GM18520 (cell line): ENCODE measurements at regions not wholly inside any gene's neighbourhood (a gene's known extent, or its start where the extent isn't known, plus 50 kb on each side); places are given as distances from the start of the nearest gene placed in this dataset.
A peak's percentile ranks its signal among the peaks of the same experiment; 100 is the strongest.

Experiments
- ATAC-seq: cut with Tn5 transposase; IDR thresholded peaks from one replicate; pipeline ENCODE4 v1.9.1; 2021; ENCODE audit not compliant: unreplicated experiment

DNA sequence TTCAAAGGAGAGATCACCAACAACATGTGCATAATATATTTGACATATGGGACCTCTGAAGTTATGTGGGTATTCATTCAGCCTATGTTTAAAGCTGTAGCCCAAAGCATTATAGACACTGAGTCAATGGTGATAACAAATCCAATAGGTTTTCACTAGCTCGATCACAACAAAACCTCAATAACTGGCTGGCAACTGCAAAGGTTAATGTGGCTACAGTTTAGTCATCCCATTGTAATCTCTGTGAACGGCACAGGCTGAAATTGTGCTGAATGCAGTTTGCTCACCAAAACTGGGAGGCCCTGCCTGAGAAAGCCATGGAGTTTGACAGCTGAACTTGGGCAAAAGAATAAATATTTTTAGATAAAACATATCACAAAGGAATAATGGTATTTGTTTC is 152.4 kb upstream of the ADO start:
- no peak for ATAC-seq

DNA sequence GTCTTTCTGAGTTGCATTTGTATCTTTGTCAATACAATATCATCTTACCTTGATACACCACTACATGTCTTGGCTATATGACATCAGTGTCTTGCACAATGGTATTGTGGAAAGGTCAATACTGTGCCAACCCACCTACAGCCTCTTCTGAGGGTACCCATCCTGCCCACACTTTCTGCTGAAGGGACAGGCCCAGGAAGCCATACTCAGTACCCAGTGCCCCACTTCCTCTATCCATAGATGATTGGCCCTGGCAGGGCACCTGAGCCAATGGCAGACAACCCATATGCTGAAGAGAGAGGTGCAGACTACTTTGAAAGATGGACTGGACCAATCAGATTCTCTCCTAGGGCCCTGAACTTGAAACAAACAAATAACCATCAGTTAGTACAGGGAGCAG is 152.0 kb upstream of the ADO start:
- ATAC-seq = no peak

DNA sequence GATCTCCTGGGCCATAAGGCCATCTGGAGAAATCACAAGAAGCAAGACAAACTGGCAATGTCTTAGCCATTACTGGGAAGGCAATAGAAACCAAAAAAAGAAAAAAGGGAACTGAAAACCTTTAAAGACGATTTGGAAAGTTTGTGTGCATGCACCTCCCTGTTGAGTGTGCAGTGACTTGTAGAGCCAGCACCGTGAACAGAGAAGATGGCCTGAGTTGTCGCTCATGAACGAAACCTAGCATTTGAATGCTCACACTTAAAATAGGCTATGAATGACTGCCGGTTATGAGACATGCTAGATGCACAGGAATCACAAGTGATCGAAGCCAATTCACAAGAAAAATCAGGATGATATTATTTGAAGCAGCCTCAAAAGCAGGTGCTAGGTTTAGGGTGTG is 151.3 kb upstream of the ADO start:
- ATAC-seq = peak; percentile 73

DNA sequence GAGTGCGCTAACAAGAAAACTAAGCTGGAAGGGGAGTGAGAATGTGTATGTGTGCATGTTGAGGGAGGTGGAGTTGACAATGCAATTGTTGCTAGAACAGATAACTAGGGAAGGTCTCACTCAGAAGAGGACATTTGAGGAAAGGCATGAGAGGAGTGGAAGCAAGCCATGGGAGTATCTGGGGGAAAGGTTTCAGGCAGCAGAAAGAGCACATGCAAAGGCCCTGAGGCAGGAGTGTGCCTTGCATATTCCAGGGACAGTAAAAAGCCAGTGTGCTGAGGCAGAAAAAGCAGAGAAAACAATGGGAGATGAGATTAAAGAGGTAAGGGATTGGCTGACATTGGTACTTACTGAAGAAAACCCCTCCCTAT is 149.6 kb upstream of the ADO start:
- ATAC-seq = no peak

DNA sequence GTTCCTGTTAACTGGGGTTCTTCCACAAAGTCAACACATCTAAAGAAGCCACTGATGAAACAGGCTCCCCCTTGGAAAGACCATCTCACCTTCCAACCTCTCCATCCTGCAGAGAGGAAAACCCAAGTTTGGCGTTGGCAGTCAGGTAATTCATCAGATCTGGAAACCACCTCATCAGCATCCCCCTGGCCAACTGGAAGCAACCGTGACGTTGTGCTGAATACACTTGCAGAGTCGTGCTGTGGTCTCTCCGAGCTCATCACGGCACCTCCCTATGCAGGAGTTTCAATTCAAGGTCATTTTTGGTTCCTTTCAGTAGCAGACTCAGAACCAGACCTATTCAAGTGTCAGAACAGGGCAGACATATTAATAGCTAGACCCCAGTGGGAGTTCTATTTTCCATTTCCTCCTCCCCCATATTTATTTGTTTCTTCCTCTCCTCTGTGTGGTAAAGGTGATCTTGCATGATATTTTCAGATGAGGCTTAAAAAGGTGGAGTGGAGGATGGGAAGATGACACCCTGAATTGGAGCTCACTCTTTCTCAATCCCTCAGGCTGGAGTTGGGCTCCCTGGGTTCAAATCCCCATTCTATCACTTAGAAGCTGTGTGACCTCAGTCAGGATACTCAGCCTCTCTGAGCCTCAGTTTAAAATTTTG is 149.1 kb upstream of the ADO start:
- peak; percentile 76 for ATAC-seq

DNA sequence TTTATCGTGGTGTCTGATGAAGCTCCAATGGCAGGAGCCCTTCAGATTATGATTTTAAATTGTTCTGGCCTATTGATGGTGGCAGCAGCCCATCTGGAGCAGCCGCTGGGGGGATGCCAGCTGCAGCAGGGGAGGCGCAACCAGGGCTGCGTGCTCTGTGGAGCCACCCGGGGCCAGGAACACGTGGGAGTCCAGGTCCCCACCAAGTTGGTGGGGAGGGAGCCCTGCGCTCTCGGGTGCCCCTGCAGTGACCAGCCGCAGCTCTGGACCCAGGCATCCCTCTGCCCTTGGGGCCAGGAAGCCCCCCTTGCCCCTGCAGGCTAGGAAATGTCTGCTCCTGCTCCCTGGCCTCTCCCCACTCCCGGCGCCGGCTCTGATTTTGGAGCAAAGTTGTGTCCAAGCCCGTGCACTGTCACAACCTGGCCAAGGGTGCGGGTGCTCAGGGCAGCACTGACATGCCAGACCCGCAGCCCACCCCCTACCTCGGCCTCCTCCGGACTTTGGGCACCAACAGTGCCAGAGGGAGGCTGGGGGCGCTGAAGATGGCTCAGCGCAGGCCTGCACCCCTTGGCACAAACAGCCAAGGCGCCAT is 147.2 kb upstream of the ADO start:
- ATAC-seq = no peak

DNA sequence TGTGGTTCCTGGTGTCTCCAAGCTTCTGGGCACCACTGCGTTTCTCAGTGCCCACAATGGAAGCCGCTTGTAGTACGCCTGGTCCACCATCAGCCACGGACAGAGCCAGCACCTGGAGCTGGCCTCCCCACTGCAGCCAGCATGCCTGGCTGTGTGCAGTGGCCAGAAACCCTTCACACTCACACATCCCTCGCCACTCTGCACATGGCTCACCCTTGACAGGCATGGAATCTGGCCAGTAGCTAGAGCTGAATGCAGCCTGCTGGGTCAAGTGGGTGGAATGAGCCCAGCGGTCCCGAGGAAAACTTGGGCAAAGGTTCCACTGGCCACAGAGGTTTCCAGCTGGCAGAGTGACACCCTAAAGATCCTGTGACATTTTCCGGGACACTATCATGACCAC is 146.0 kb upstream of the ADO start:
- no peak for ATAC-seq

DNA sequence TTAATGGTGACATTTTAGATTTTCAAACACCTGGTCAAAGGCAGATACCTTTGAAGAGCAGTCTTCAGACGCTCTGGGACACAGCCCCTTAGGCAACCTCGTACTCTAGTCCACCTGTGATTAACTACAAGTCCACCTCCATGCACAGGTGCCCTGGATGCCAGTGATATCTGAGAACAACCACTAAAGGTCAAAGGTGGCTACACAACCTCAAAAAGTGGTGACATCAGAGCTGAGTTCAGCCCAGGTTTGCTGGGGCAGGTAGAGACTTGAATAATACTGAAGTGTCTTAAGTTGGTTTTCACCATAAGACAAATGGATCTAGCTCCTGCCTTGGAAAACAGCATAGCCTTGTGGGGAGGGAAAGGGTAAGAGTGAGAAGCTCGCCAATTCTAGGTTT is 143.4 kb upstream of the ADO start:
- ATAC-seq = no peak

DNA sequence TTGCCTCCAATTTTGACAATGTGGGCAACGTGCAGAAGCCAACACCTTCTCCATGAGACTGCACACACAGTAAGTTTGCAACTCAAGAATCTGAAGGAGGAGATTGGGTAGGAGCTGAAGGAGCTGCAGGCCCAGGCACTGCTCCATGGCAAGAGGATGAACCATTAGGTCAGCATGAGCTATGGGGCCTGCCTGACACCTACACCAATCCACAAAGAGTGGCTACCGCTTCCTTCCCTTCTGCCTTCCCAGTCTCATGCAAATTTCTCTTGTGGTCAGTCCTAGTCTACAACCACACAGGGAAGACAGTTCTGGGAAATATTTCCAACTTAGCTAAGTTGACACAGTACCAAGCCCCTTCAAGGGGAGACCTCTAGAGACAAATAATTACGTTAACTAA is 142.0 kb upstream of the ADO start:
- ATAC-seq = no peak

DNA sequence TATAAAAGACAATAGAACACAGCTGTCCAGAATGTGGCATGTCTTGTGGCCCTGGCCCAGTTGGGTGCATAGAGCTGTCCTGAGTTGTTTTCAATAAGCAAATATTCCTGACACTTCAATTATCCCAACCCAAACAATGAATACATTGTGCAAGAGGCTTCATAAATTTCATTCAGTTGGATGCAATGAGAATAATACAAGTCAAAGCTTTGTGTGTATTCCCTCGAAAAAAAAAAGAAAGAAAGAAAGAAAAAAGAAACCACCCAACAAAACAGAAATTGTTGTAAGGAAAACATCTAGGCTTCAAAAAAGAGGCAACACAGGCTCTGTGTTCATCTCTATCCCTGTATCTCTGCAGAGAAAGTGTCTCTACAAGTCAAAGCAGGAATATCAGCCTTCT is 138.7 kb upstream of the ADO start:
- no peak for ATAC-seq

DNA sequence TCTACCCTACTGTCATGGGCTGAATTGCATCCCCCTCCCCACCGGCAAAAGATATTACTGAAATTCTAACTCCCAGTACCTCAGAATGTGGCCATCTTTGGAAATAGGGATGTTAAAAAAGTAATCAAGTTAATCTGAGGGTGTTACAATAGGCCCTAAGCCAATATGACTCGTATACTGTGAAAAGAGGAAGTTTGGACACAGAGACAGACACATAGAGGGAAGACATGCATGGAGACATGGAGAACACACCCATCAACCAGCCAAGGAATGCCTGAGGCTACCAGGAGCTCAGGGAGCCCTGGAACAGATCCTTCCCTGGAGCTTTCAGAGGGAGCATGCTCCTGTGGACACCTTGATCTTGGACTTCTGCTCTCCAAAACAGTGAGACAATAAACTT is 138.2 kb upstream of the ADO start:
- no peak for ATAC-seq

DNA sequence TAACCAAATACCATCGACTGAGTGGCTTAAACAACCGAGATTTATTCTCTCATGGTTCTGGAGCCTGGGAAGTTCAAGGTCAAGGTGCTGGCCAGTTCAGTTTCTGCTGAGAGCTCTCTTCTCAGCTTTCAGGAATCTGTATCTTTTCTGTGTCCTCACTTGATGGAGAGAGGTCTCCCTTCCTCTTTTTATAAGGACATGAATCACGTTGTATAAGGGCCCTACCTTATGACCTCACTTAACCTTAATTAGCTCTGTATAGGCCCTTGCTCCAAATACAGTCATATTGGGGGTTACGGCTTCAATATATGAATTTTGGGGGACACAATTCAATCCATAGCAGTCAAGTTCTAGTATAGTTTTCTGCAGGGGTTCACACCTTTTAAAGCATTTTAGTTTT is 135.2 kb upstream of the ADO start:
- no peak for ATAC-seq

DNA sequence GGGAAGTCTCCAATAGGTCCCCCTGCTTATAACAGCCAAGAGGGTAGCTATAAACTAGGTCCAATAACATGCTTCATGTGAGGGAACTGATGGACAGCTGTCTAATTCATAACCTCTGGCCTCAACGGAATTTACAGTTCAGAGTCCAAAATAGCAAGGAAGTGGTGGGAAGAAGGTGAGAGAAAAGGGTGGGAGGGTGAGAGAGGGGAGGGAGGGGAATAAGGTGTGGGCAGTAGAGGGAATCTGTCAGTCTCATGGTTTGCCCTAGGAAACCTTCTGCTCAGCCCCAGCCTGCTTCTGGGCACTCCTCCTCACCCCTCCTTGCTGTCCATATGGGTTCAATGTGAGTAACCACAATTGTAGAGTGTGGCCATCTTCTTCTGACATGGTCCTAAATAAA is 133.4 kb upstream of the ADO start:
- ATAC-seq = no peak

DNA sequence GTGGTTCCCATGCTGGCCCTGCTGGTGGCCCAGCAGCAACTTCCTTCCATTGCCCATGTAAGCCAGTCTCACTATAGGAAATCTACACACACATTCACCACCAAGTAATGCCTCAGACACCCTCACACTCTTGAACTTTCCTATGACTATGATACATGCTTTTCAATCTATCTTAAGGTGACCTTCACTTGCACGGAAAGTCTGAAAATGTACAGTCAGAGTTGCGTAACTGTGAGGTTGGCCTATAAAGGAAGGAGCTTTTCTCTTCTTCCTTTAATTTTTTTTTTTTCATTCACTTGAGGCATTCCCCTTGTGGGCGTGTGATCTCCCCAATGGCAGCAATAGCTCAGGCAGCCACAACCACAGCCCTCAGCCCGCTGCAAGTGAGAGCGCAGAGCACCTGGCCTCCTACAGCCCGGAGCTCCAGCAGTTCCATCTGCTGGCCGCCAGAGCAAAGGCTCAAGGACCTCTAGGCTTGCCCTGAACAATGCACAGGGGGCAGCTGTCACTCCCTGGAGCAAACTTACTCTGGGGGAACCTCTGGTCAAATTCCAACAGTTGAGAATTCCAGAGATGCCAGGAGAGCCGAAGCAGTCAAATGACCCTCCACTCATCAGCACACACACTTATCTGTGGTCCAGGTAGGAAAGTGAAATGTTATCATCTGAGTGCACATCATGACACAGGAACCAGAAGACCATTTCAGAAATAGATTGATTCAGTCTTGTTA is 123.1 kb upstream of the ADO start:
- peak; percentile 87 for ATAC-seq

DNA sequence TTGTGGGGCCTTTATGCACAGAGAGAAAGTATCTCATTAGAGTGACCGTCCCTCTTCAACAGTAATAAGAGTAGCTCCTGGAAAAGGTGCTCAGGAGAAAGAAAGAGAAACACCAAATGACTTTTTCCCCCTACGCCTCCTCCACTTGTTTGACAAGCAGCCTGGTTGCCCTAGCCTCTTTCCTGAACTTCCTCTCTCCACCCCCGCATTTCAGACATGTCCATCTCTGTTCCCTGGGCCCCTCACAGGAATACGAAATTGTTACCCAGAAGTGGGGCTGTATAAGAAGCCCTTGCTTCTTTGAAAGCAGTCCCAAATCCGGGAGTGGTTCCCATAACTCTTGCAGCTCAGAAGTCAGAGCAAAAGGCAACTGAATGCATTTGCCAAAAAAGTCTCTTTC is 119.6 kb upstream of the ADO start:
- ATAC-seq = no peak

DNA sequence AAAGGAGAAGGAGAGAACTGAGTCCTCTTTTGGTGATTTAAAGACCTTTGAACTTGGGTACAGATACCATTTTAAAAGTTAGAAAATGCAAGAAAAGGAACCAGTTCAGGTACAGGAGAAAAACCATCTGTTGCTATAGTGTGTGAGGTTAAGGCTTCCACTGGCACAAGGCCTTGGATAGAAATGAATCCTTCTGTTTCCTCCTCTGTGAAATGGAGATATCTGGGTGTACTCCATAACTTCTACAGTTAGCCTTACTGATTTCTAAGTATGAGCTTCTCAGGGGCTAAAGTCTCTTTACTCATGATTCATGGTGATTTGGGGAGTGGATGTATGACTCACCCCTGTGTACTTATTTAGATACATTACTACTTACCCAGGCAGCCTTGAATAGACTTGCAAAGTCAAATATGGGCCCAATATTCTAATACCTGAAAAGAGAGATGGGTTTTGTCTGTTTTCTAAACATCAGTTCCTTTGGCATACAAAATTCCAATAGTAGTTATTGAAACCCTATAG is 117.2 kb upstream of the ADO start:
- ATAC-seq = no peak

DNA sequence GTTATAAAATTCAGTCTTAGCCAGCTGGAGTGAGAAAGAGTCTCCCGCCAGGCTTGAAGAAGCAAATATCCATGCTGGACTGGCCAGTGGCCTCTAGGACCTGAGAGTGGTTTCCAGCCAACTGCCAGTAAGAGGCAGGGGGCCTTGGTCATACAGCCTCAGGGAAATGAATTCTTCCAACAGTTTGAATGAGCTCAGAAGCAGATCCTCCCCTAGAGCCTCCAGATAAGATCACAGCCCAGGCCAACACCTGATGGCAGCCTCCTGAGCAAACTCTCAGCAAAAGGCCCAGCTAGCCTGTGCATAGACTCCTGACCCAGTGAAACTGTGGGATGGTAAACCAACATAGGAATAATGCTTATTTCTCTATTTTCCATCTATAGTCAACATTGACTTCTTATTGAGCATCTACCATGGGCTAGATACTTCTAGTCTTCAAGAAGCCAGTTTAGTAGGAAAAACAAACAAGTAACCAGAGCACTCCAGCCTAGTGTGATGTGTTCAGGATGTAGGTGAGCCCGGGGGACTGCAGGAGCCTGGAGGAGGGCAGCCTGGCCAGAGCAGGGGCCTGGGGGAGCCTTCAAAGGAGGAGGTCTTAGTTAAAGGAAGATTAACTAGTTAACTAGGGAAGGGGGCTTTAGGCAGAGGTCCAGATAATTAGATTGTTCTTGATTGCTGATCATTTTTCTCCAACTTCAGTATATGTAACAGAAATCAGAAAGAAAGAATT is 115.4 kb upstream of the ADO start:
- ATAC-seq = no peak

DNA sequence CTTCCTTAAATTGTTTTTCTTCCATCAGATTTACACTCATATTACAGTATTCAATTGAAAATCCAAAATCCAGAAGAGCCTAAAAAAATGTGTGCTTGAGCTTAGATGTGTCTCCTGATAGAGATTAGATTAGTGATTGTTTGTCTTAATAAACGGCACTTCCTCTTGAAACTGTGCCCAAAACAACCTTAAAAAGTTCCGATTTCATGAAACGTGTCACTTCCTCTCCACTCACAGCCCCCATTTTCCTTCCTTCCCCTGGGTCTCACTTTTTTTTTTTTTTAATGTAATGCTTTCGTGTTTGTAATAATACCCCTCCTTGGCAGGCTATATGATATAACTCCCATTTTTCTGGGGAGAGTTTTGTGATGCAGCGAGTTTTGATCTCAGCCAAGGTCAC is 114.8 kb upstream of the ADO start:
- no peak for ATAC-seq

DNA sequence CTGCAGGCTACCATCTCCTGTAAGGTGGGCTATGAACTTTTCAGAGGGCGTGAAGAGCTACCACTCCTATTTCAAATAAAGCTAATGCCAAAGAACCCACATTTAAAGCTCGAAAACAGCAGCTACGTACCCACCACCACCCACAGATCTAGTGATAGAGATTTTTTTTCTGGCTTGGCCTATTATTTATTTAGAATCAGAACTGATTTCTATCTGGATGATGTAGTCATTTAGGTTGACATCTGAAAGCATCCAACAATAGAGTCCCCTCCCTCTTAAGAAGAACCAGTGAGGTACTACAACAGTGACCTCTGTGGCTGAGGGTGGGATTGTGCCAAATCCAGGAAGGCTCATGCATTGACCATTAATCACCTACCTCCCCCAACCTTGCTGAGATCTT is 113.8 kb upstream of the ADO start:
- ATAC-seq = no peak

DNA sequence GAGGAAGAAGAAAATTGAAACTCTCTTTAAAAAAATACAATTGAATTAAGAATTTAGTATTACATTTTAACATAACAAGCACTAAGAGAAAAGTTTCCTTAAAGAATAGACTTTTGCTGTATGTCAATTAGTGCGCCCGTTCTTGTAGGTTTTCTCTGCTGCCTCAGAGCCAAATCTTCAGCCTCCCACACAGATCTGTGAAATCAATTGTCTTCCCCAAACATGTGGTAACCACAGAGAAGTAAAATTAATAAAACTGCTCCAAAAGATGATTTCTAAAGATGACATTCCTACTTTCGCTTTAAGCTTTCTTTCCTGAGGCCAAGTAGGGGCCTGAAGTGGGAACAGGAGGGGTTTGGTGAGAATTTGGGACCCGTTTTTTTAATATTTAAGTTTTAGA is 113.2 kb upstream of the ADO start:
- no peak for ATAC-seq

DNA sequence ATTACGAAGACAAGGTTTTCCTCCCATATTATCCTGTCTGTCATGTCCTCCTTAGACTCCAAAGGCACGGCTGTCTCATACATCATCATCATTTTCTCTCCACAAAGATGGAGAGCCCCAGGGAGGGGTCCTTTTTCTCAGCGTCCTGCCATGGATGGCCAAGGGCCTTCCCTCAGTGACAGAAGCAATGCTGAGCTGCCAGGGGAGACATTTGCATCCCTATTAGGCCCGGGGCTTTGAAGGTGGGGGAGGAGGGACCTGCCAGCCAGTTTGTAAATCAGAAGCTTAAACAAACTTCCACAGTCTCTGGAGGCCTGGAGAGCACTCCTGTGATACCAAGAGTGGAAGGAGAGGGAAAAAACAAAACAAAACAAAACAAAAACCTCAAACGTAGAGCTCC is 112.4 kb upstream of the ADO start:
- ATAC-seq = no peak

DNA sequence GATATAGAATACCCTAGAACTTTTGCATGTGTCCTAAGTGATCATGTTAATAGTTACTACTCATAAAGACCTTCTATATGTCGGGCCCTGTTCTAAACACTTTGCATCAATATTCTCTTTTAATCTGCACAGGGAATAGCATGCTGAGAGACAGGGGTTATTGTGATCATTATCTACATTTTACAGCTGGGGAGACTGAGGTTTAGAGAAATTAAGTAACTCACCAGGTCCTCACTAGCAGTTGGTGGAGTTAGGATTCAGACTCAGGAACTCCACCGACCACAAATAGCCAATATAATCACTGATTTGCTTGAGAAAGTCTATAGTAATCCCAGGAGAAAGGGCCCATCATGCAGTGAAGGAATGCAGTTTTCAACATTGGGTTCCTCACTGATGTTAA is 111.2 kb upstream of the ADO start:
- no peak for ATAC-seq
